HL-60 (cell line): ENCODE measurements at regions not wholly inside any gene's neighbourhood (a gene's known extent, or its start where the extent isn't known, plus 50 kb on each side); places are given as distances from the start of the nearest gene placed in this dataset.

ENCODE experiments used
- DNase-seq, 2 experiments: peaks; one replicate each; pipeline ENCODE4 v3.0.0-alpha.2; 2010 to 2020; ENCODE audit warnings: low read depth in 1 of 2, low spot score in 1 of 2
- H3K27ac ChIP-seq: fragments of 250-450 bp; sonication (Bioruptor Pico); replicated peaks from 2 replicates; pipeline ENCODE4 v1.5.1; 2020; ENCODE audit warnings: mild to moderate bottlenecking, moderate library complexity
- H3K27me3 ChIP-seq: fragments of 250-450 bp; sonication (Bioruptor Pico); 2 replicates; pipeline ENCODE4 v1.5.1; 2021; ENCODE audit warnings: mild to moderate bottlenecking, moderate library complexity; ENCODE audit not compliant: insufficient read depth, poor library complexity, severe bottlenecking
- H3K4me3 ChIP-seq: replicated peaks from 2 replicates; pipeline ENCODE4 v1.5.1; 2011; ENCODE audit warnings: mild to moderate bottlenecking, control low read depth, low read length; ENCODE audit not compliant: insufficient read depth
- GABPA ChIP-seq: IDR thresholded peaks from 2 replicates; pipeline ENCODE4 v1.6.1; 2012; ENCODE audit warnings: low read depth
- POLR2AphosphoS5 ChIP-seq: IDR thresholded peaks from 2 replicates; pipeline ENCODE4 v1.6.1; 2012; ENCODE audit warnings: low read depth
- SPI1 ChIP-seq: IDR thresholded peaks from 2 replicates; pipeline ENCODE4 v1.6.1; 2012; ENCODE audit warnings: low read depth, mild to moderate bottlenecking, borderline replicate concordance
- TF ChIP-seq, protein P1 (sequence below): IDR thresholded peaks from 2 replicates; pipeline ENCODE4 v1.6.1; 2012; ENCODE audit warnings: low read depth; ENCODE audit not compliant: insufficient replicate concordance
- TF ChIP-seq, protein P2 (sequence below): IDR thresholded peaks from one replicate; pipeline ENCODE4 v1.5.1; 2011; ENCODE audit warnings: low read length, control low read depth, inconsistent platforms; ENCODE audit not compliant: insufficient read depth

DNA sequence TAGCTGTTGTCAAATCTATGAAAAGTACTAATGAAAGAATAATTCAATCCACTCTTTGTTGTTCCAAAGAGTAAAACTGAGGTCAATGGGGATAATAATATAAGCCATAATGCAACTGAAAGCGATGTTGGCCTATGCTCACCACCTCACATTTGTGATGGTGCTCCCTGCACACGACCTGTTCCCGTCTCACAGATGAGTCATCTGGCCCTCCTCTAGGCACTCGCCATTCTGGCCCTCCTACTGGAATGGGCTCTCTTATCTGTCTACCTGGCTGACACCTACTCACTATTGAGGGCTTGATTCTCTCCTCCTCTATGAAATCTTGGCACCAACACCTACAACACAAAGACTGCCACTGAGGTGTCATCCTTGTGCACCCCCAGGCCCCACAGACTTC lies 585.9 kb upstream of the ID2 start:
- Histone ChIP-seq H3K4me3 (no peak overlapping the region), H3K27ac (no peak overlapping the region), H3K27me3 (no peaks in the 10 kb centered on the region)
- DNase-seq = no peak
- no peak for TF ChIP-seq POLR2AphosphoS5
- TF ChIP-seq, protein P1, sequence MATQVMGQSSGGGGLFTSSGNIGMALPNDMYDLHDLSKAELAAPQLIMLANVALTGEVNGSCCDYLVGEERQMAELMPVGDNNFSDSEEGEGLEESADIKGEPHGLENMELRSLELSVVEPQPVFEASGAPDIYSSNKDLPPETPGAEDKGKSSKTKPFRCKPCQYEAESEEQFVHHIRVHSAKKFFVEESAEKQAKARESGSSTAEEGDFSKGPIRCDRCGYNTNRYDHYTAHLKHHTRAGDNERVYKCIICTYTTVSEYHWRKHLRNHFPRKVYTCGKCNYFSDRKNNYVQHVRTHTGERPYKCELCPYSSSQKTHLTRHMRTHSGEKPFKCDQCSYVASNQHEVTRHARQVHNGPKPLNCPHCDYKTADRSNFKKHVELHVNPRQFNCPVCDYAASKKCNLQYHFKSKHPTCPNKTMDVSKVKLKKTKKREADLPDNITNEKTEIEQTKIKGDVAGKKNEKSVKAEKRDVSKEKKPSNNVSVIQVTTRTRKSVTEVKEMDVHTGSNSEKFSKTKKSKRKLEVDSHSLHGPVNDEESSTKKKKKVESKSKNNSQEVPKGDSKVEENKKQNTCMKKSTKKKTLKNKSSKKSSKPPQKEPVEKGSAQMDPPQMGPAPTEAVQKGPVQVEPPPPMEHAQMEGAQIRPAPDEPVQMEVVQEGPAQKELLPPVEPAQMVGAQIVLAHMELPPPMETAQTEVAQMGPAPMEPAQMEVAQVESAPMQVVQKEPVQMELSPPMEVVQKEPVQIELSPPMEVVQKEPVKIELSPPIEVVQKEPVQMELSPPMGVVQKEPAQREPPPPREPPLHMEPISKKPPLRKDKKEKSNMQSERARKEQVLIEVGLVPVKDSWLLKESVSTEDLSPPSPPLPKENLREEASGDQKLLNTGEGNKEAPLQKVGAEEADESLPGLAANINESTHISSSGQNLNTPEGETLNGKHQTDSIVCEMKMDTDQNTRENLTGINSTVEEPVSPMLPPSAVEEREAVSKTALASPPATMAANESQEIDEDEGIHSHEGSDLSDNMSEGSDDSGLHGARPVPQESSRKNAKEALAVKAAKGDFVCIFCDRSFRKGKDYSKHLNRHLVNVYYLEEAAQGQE = no peak

DNA sequence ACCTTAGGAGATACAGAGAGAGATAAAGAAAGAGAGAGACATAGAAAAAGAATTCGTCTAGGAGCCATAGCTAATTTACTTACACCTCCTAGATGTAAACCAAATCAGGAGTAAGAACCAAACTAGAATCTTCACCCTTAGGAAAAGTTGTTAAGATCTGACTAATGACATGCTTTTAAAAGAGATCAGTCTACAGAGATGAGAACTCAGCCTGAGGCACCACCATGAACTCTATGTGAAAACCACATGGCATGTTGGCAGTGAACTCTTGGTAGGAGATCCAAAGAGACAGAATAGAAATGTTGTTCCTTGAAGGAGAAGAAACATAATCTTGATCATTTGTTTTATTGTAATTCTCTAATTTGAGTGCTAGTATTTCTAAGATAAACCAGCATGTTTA lies 585.4 kb upstream of the ID2 start:
- TF ChIP-seq POLR2AphosphoS5 = no peak
- TF ChIP-seq SPI1 = no peak
- TF ChIP-seq GABPA = no peak
- TF ChIP-seq, protein P2, sequence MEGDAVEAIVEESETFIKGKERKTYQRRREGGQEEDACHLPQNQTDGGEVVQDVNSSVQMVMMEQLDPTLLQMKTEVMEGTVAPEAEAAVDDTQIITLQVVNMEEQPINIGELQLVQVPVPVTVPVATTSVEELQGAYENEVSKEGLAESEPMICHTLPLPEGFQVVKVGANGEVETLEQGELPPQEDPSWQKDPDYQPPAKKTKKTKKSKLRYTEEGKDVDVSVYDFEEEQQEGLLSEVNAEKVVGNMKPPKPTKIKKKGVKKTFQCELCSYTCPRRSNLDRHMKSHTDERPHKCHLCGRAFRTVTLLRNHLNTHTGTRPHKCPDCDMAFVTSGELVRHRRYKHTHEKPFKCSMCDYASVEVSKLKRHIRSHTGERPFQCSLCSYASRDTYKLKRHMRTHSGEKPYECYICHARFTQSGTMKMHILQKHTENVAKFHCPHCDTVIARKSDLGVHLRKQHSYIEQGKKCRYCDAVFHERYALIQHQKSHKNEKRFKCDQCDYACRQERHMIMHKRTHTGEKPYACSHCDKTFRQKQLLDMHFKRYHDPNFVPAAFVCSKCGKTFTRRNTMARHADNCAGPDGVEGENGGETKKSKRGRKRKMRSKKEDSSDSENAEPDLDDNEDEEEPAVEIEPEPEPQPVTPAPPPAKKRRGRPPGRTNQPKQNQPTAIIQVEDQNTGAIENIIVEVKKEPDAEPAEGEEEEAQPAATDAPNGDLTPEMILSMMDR = no peak
- TF ChIP-seq, protein P1 = no peak
- Histone ChIP-seq H3K4me3 (no peak overlapping the region), H3K27me3 (no peaks in the 10 kb centered on the region), H3K27ac (no peak overlapping the region)
- DNase-seq = no peak

DNA sequence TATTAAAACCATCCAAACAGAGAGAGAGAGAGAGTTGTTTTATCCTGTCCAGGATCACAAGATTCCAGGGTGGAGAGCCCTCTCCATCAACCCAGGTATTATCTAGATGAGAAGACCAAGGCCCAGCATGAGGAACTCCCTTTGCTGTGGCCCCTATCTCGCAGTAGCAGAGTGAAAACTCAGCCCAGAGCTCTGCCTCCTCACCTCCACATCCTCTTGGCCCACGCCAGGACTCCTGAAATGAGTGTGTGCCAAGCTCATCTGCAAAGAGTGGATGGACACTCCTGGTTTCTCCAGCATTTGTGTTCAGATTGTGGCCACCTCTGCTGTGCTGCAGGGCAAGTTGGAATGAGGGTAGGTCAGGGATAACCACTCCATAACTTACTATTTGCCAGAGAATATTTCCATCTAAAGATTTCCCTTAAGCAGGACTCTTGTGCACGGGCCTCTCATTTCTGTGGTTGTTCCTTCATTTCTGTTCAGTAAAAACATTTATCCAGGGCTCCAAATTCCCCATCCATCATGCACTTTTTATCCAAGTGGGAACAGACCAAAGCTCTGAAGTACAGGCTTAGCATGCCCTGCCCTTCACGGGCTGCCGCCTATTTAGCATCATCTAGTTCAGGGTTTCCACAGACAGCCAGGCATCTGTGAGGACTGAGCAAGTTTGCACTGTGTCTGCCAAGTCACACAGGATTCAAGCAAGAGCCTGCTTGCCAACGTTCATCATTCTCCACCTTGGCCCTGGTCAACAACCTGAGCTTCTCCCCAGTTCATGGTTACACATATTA lies 583.2 kb upstream of the ID2 start:
- TF ChIP-seq, protein P2 = no peak
- no peak for TF ChIP-seq SPI1
- no peak for TF ChIP-seq GABPA
- no peak for TF ChIP-seq POLR2AphosphoS5
- TF ChIP-seq, protein P1 = no peak
- no peak for DNase-seq
- H3K27me3 ChIP-seq = no peaks in the 10 kb centered on the region
- H3K4me3 ChIP-seq = no peak overlapping the region
- H3K27ac ChIP-seq = no peak overlapping the region
